ENCODE measurements at regions not wholly inside any gene's neighbourhood (a gene's known extent, or its start where the extent isn't known, plus 50 kb on each side); places are given as distances from the start of the nearest gene placed in this dataset.
A peak's percentile ranks its signal among the peaks of the same experiment; 100 is the strongest.

DNA sequence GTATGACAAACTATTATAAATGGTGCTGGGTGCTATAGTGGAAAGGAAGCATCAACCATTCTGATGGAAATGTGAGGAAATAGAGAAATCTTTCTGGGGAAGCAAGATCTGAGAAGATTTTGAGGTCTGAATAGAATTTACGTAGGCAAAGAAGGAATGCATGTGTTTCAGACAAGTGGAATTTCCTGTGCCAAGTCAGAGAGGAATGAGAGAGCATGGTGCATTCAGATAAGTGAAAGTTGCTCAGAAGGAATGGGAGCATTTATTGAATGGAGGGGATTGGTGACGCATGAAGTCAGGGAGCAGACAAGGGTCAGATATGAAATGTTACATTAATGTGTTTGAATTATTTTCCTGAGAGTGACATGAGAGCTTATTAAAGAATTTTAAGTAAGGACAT is 725.5 kb downstream of the METTL15 start (continued):
- TF ChIP-seq, protein P1, sequence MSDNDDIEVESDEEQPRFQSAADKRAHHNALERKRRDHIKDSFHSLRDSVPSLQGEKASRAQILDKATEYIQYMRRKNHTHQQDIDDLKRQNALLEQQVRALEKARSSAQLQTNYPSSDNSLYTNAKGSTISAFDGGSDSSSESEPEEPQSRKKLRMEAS (IDR thresholded peaks at IDR 0.05; ENCODE audit: low read depth), result peak; percentile 88
- TF ChIP-seq, protein P2, sequence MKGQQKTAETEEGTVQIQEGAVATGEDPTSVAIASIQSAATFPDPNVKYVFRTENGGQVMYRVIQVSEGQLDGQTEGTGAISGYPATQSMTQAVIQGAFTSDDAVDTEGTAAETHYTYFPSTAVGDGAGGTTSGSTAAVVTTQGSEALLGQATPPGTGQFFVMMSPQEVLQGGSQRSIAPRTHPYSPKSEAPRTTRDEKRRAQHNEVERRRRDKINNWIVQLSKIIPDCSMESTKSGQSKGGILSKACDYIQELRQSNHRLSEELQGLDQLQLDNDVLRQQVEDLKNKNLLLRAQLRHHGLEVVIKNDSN (IDR thresholded peaks at IDR 0.05; ENCODE audit: borderline replicate concordance, low read depth), result no peak
- TF ChIP-seq, protein P3, sequence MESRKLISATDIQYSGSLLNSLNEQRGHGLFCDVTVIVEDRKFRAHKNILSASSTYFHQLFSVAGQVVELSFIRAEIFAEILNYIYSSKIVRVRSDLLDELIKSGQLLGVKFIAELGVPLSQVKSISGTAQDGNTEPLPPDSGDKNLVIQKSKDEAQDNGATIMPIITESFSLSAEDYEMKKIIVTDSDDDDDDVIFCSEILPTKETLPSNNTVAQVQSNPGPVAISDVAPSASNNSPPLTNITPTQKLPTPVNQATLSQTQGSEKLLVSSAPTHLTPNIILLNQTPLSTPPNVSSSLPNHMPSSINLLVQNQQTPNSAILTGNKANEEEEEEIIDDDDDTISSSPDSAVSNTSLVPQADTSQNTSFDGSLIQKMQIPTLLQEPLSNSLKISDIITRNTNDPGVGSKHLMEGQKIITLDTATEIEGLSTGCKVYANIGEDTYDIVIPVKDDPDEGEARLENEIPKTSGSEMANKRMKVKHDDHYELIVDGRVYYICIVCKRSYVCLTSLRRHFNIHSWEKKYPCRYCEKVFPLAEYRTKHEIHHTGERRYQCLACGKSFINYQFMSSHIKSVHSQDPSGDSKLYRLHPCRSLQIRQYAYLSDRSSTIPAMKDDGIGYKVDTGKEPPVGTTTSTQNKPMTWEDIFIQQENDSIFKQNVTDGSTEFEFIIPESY (IDR thresholded peaks at IDR 0.05; ENCODE audit: borderline replicate concordance, low read depth), result peak; percentile 77; the same call in 1 of the 2 replicates
- TF ChIP-seq FOSL2 (IDR thresholded peaks at IDR 0.05; ENCODE audit: borderline replicate concordance, low read depth) (peak; percentile 91), MXI1 (IDR thresholded peaks at IDR 0.05; ENCODE audit: low read depth, low read length) (no peak)

DNA sequence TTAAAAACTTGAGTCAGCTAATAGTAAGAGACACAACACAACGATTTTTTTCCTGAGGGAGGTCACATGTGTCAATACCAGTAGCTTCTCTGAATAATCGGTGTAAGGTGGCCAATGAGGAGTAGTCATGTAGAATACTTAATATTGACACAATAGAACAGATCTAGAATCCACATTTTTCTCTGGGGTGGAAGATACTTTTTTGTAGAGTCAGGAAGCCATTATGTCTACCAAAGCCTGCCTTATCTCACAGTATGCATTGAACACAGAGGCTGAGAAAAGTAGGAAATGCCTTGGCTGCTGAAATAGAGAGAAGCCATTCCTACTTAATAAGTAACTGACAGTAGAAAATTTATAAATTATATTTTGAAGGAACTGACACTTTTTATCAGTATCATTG is 725.0 kb downstream of the METTL15 start:
- Histone ChIP-seq H3K9ac (peak overlapping the region; percentile 39), H3K4me3 (ENCODE audit: low read depth in 2 of 2, low read length in 1 of 2) (no peak overlapping the region), H4K20me1 (ENCODE audit: insufficient read depth) (no peaks in the 10 kb centered on the region), H3K27ac (ENCODE audit: low read depth in 2 of 2, low read length in 1 of 2) (peak overlapping the region; percentile 77 to 95; a peak in 3 of 4 replicates), H2AFZ (ENCODE audit: low read depth) (0 out of 2 replicates have a peak overlapping the region, but pooled peaks have one; percentile 23), H3F3A (replicated peaks; ENCODE audit: insufficient read depth) (peaks cover 55% of the 10 kb centered on the region), H3K4me2 (peak overlapping the region; percentile 8; the same call in 1 of the 2 replicates), H3K27me3 (ENCODE audit: insufficient read depth) (no peaks in the 10 kb centered on the region), H3K9me2 (no peaks in the 10 kb centered on the region), H3K9me3 (no peaks in the 10 kb centered on the region), H3K36me3 (replicated peaks in 1 of 2; ENCODE audit: control insufficient read depth in 1 of 2, insufficient read depth in 2 of 2, low read length in 1 of 2) (no peaks in the 10 kb centered on the region), H3K4me1 (ENCODE audit: control insufficient read depth in 1 of 2, insufficient read depth in 2 of 2, low read depth in 1 of 2, low read length in 1 of 2) (peaks cover 0 to 61% of the 10 kb centered on the region in 2 experiments; a peak in 3 of 4 replicates), H3K79me2 (ENCODE audit: insufficient read depth) (no peaks in the 10 kb centered on the region)
- DNase-seq, result no peak
- ChIA-PET POLR2A (no interaction called here), CTCF (no interaction called here)
- whole genome bisulfite sequencing (ENCODE audit: low lambda C conversion rate), result 2% methylated on average over 2 of the region's 2 CpGs
- TF ChIP-seq RAD21 (IDR thresholded peaks at IDR 0.05; ENCODE audit: low read length), result no peak
- no peak for TF ChIP-seq POLR2AphosphoS5 (IDR thresholded peaks at IDR 0.05; ENCODE audit: low read depth, low read length)
- TF ChIP-seq GABPA (IDR thresholded peaks at IDR 0.05; ENCODE audit: low read depth), result no peak
- no peak for TF ChIP-seq CHD2 (IDR thresholded peaks at IDR 0.05; ENCODE audit: low read length, partially characterized antibody)
- TF ChIP-seq GATA2 (CRISPR knock-in tag; IDR thresholded peaks at IDR 0.05), result no peak
- TF ChIP-seq ELF1 (IDR thresholded peaks at IDR 0.05), result no peak
- TF ChIP-seq, protein P4, sequence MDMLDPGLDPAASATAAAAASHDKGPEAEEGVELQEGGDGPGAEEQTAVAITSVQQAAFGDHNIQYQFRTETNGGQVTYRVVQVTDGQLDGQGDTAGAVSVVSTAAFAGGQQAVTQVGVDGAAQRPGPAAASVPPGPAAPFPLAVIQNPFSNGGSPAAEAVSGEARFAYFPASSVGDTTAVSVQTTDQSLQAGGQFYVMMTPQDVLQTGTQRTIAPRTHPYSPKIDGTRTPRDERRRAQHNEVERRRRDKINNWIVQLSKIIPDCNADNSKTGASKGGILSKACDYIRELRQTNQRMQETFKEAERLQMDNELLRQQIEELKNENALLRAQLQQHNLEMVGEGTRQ (IDR thresholded peaks at IDR 0.05; ENCODE audit: borderline replicate concordance, low read depth, low read length), result no peak
- no peak for TF ChIP-seq EZH2phosphoT487 (IDR thresholded peaks at IDR 0.05; ENCODE audit: borderline replicate concordance, low read depth)
- TF ChIP-seq FOSL2 (IDR thresholded peaks at IDR 0.05; ENCODE audit: borderline replicate concordance, low read depth), result no peak
- TF ChIP-seq, protein P5, sequence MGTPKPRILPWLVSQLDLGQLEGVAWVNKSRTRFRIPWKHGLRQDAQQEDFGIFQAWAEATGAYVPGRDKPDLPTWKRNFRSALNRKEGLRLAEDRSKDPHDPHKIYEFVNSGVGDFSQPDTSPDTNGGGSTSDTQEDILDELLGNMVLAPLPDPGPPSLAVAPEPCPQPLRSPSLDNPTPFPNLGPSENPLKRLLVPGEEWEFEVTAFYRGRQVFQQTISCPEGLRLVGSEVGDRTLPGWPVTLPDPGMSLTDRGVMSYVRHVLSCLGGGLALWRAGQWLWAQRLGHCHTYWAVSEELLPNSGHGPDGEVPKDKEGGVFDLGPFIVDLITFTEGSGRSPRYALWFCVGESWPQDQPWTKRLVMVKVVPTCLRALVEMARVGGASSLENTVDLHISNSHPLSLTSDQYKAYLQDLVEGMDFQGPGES (IDR thresholded peaks at IDR 0.05; ENCODE audit: low read depth, low read length), result no peak
- TF ChIP-seq, protein P2 (IDR thresholded peaks at IDR 0.05; ENCODE audit: borderline replicate concordance, low read depth), result no peak
- no peak for TF ChIP-seq TEAD4 (IDR thresholded peaks at IDR 0.05; ENCODE audit: borderline replicate concordance, insufficient read depth)
- no peak for TF ChIP-seq RCOR1 (IDR thresholded peaks at IDR 0.05; ENCODE audit: low read length)
- TF ChIP-seq TAF1 (IDR thresholded peaks at IDR 0.05; ENCODE audit: borderline replicate concordance, low read depth, low read length), result no peak
- TF ChIP-seq, protein P6, sequence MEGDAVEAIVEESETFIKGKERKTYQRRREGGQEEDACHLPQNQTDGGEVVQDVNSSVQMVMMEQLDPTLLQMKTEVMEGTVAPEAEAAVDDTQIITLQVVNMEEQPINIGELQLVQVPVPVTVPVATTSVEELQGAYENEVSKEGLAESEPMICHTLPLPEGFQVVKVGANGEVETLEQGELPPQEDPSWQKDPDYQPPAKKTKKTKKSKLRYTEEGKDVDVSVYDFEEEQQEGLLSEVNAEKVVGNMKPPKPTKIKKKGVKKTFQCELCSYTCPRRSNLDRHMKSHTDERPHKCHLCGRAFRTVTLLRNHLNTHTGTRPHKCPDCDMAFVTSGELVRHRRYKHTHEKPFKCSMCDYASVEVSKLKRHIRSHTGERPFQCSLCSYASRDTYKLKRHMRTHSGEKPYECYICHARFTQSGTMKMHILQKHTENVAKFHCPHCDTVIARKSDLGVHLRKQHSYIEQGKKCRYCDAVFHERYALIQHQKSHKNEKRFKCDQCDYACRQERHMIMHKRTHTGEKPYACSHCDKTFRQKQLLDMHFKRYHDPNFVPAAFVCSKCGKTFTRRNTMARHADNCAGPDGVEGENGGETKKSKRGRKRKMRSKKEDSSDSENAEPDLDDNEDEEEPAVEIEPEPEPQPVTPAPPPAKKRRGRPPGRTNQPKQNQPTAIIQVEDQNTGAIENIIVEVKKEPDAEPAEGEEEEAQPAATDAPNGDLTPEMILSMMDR (IDR thresholded peaks at IDR 0.05), result no peak
- TF ChIP-seq, protein P7, sequence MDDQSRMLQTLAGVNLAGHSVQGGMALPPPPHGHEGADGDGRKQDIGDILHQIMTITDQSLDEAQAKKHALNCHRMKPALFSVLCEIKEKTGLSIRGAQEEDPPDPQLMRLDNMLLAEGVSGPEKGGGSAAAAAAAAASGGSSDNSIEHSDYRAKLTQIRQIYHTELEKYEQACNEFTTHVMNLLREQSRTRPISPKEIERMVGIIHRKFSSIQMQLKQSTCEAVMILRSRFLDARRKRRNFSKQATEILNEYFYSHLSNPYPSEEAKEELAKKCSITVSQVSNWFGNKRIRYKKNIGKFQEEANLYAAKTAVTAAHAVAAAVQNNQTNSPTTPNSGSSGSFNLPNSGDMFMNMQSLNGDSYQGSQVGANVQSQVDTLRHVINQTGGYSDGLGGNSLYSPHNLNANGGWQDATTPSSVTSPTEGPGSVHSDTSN (IDR thresholded peaks at IDR 0.05), result no peak
- TF ChIP-seq NFIC (IDR thresholded peaks at IDR 0.05; ENCODE audit: borderline replicate concordance), result no peak
- no peak for TF ChIP-seq RFX5 (IDR thresholded peaks at IDR 0.05; ENCODE audit: low read length)
- TF ChIP-seq MXI1 (IDR thresholded peaks at IDR 0.05; ENCODE audit: low read depth, low read length), result no peak
- TF ChIP-seq SMC3 (IDR thresholded peaks at IDR 0.05; ENCODE audit: low read depth, low read length), result no peak
